Lung (tissue), 11 donors: ENCODE measurements at regions not wholly inside any gene's neighbourhood (a gene's known extent, or its start where the extent isn't known, plus 50 kb on each side); places are given as distances from the start of the nearest gene placed in this dataset.

Experiments
- ATAC-seq: fragments of 200-7000 bp; cut with Tn5 transposase; one replicate; pipeline ENCODE4 v1.9.1; 2020; ENCODE audit warnings: moderate number of reproducible peaks; ENCODE audit not compliant: insufficient read depth, low FRiP score
- DNase-seq, 3 donors: peaks; one replicate each; pipeline ENCODE4 v3.0.0-alpha.2; 2013 to 2017
- H3K27ac ChIP-seq, 2 donors: one replicate each; pipeline ENCODE4 v1.5.1; 2013; ENCODE audit warnings: mild to moderate bottlenecking in 2 of 2, moderate library complexity in 2 of 2, control low read depth in 1 of 2, inconsistent platforms in 1 of 2, low read depth in 1 of 2, low read length in 1 of 2
- H3K27me3 ChIP-seq, 3 donors: one replicate each; pipeline ENCODE4 v1.5.1; 2013; ENCODE audit warnings: low read length in 2 of 3; ENCODE audit not compliant: control insufficient read depth in 3 of 3, insufficient read depth in 3 of 3
- H3K36me3 ChIP-seq, 4 donors: one replicate each; pipeline ENCODE4 v1.5.1; 2013; ENCODE audit warnings: low read length in 4 of 4, mild to moderate bottlenecking in 1 of 4, moderate library complexity in 1 of 4; ENCODE audit not compliant: control insufficient read depth in 4 of 4, insufficient read depth in 4 of 4
- H3K4me1 ChIP-seq, 5 donors: one replicate each; pipeline ENCODE4 v1.5.1; 2013; ENCODE audit warnings: low read length in 5 of 5, mild to moderate bottlenecking in 2 of 5, moderate library complexity in 1 of 5; ENCODE audit not compliant: control insufficient read depth in 5 of 5, insufficient read depth in 5 of 5
- H3K4me3 ChIP-seq: one replicate; pipeline ENCODE4 v1.5.1; 2013; ENCODE audit warnings: mild to moderate bottlenecking, control low read depth, moderate library complexity
- H3K9ac ChIP-seq, 2 donors: one replicate each; pipeline ENCODE4 v1.5.1; 2013; ENCODE audit warnings: low read length in 2 of 2, control low read depth in 1 of 2; ENCODE audit not compliant: insufficient read depth in 1 of 2
- H3K9me3 ChIP-seq, 4 donors: one replicate each; pipeline ENCODE4 v1.5.1; 2013; ENCODE audit warnings: low read length in 3 of 4, mild to moderate bottlenecking in 1 of 4, moderate library complexity in 1 of 4; ENCODE audit not compliant: control insufficient read depth in 4 of 4, insufficient read depth in 3 of 4
- WGBS, 2 donors: extraction: QIAGEN DNeasy Blood & Tissue Kit; methylation state at CpG; one replicate each; pipeline ENCODE4 v1.1.7; 2013; 5-methylcytosine and 5-hydroxymethylcytosine counted together
- TF ChIP-seq, protein P1 (sequence below): IDR thresholded peaks from 2 replicates; pipeline ENCODE4 v1.5.1; 2012; ENCODE audit warnings: mild to moderate bottlenecking; ENCODE audit errors: control extremely low read depth, extremely low read depth
- donor health status: control.
- donor health status: control.
- donor health status: Bipolar disorder and iron deficiency.
- donor health status: healthy.
- donor health status: DM: yes; HTN: yes; CAD: no.

DNA sequence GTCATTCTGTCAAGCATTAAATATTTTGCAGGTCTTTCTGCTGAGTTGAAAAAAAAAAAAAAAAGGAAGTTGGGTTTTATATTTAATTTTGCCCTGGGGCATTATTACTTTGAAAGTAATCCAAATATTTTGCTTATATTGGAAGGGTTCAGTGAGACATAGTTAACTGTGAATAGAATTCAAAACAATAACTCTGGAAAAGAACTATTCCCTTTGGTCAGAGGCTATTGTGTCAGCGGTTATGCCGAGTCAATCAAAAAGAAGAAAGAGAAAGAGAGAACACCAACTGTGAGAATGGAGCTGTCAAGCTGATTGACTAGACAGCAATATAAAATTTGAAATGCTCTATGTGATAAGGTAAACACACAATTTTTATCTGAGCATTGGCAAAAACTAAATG is 761.7 kb downstream of the ADGRL2 start:
- no peak overlapping the region for H3K9ac ChIP-seq
- no peak overlapping the region for H3K27ac ChIP-seq
- DNase-seq (no peak), ATAC-seq (no peak)
- H3K4me3 ChIP-seq, result no peak overlapping the region
- no peaks in the 10 kb centered on the region for H3K36me3 ChIP-seq
- H3K4me1 ChIP-seq, result peaks cover 0 to 10% (median 7%) of the 10 kb centered on the region in 5 donors
- TF ChIP-seq, protein P1, sequence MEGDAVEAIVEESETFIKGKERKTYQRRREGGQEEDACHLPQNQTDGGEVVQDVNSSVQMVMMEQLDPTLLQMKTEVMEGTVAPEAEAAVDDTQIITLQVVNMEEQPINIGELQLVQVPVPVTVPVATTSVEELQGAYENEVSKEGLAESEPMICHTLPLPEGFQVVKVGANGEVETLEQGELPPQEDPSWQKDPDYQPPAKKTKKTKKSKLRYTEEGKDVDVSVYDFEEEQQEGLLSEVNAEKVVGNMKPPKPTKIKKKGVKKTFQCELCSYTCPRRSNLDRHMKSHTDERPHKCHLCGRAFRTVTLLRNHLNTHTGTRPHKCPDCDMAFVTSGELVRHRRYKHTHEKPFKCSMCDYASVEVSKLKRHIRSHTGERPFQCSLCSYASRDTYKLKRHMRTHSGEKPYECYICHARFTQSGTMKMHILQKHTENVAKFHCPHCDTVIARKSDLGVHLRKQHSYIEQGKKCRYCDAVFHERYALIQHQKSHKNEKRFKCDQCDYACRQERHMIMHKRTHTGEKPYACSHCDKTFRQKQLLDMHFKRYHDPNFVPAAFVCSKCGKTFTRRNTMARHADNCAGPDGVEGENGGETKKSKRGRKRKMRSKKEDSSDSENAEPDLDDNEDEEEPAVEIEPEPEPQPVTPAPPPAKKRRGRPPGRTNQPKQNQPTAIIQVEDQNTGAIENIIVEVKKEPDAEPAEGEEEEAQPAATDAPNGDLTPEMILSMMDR, result no peak
- no peaks in the 10 kb centered on the region for H3K9me3 ChIP-seq
- 50% methylated on average over 2 of the region's 2 CpGs for WGBS, 2 donors
- no peaks in the 10 kb centered on the region for H3K27me3 ChIP-seq

DNA sequence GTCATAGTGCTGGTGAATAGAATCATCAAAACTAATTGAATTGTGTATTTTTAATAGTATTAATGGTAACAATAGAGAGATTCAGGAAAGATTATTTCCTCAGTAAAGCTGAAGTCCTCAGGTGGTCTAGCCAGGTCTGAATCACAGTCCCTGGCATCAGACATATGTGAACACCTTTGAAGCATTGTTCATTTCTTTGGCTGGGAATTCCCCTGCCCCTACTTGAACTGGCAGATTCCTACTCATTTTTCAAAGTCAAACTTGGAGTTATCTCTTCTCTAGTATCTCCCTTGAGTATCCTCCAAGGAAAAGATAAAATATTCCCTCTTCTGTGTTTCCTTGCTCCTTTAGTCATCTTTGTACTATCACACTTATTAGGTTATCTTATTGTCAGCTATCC is 759.8 kb downstream of the ADGRL2 start:
- no peak for DNase-seq
- Histone ChIP-seq H3K4me1 (peaks cover 0 to 8% (median 6%) of the 10 kb centered on the region in 5 donors), H3K9me3 (no peaks in the 10 kb centered on the region), H3K27me3 (no peaks in the 10 kb centered on the region), H3K4me3 (no peak overlapping the region), H3K27ac (no peak overlapping the region), H3K9ac (no peak overlapping the region), H3K36me3 (no peaks in the 10 kb centered on the region)
- TF ChIP-seq, protein P1, result no peak
- no peak for ATAC-seq

GRCh38 chr1:82555501-82555900 is 754.8 kb downstream of the ADGRL2 start:
- no peak overlapping the region for H3K9ac ChIP-seq
- no peak overlapping the region for H3K4me3 ChIP-seq
- ATAC-seq (no peak), DNase-seq (no peak)
- H3K9me3 ChIP-seq, result no peaks in the 10 kb centered on the region
- H3K27ac ChIP-seq, result no peak overlapping the region
- no peaks in the 10 kb centered on the region for H3K36me3 ChIP-seq
- TF ChIP-seq, protein P1, result no peak
- 41 to 42% methylated on average over 1 of the region's 1 CpG for WGBS, 2 donors
- no peaks in the 10 kb centered on the region for H3K27me3 ChIP-seq
- H3K4me1 ChIP-seq, result no peaks in the 10 kb centered on the region

DNA sequence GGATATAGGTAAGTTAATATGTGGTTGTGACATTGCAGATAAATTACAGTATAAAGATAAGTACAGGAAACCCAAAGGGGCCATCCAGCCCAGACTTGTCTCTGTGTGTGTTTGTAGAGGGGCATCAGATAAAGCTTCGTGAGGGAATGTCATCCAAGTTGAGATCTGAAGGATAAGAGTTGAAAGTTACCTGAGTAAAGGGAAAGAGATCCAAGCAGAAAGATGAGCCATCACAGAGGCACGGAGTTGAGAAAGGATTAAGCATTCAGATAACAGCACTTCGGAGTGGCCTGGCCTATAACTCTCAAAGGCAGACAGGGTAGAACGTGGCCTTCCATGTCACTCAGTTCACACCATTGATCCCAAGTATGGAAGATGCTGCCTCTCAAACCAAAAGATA is 749.1 kb downstream of the ADGRL2 start:
- ATAC-seq, result no peak
- TF ChIP-seq, protein P1, result no peak
- Histone ChIP-seq H3K27me3 (no peaks in the 10 kb centered on the region), H3K27ac (no peak overlapping the region), H3K4me1 (no peaks in the 10 kb centered on the region), H3K36me3 (no peaks in the 10 kb centered on the region), H3K9me3 (no peaks in the 10 kb centered on the region), H3K4me3 (no peak overlapping the region), H3K9ac (no peak overlapping the region)
- WGBS, 2 donors, result 83 to 95% methylated on average over 4 of the region's 4 CpGs
- DNase-seq, result no peak
